Progenitor cell of endocrine pancreas (in vitro differentiated cells): ENCODE measurements at regions not wholly inside any gene's neighbourhood (a gene's known extent, or its start where the extent isn't known, plus 50 kb on each side); places are given as distances from the start of the nearest gene placed in this dataset.

Source experiments
- DNase-seq: peaks from one replicate; pipeline ENCODE4 v3.0.0; 2021; ENCODE audit warnings: low spot score; ENCODE audit not compliant: unreplicated experiment
- H3K27ac Mint-ChIP-seq: 2 replicates; pipeline ENCODE4 v1.8.0; 2021; ENCODE audit warnings: mild to moderate bottlenecking, moderate library complexity, mixed read lengths
- H3K27me3 Mint-ChIP-seq: 2 replicates; pipeline ENCODE4 v1.8.0; 2021; ENCODE audit warnings: mixed read lengths
- H3K36me3 Mint-ChIP-seq: 2 replicates; pipeline ENCODE4 v1.8.0; 2022; ENCODE audit warnings: mixed read lengths; ENCODE audit not compliant: insufficient read depth
- H3K4me1 Mint-ChIP-seq: 2 replicates; pipeline ENCODE4 v1.8.0; 2021; ENCODE audit warnings: low read depth, mixed read lengths
- H3K4me3 Mint-ChIP-seq: 2 replicates; pipeline ENCODE4 v1.8.0; 2021; ENCODE audit warnings: low read depth, mild to moderate bottlenecking, moderate library complexity, mixed read lengths
- H3K9me3 Mint-ChIP-seq: 2 replicates; pipeline ENCODE4 v1.8.0; 2021; ENCODE audit warnings: low read depth, mixed read lengths
- TF ChIP-seq, protein P1 (sequence below): fragments of 200-600 bp; sonication (generic); IDR thresholded peaks from one replicate; pipeline ENCODE4 v1.5.0; 2021; ENCODE audit warnings: antibody characterized with exemption, mild to moderate bottlenecking; ENCODE audit not compliant: unreplicated experiment

DNA sequence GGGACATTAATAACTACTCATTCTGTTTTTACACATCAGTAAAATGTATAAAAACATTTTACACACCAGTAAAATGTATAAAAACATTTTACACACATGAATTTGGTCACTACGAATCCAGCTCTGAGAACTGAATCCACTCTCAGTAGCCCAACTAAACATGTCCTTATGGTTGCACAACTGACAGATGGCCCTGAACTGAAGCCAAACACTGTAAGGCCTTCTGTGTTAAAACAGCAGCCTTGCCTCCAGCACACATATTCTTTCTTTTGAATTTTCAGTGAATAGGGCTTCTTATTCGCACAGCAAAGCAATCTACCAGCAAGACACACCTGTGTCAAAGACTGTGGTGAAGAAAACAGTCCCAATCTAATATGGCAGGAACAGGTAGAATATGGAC lies 169.9 kb upstream of the FMR1 start:
- DNase-seq, result no peak
- H3K27ac Mint-ChIP-seq, result no peak overlapping the region
- TF ChIP-seq, protein P1, sequence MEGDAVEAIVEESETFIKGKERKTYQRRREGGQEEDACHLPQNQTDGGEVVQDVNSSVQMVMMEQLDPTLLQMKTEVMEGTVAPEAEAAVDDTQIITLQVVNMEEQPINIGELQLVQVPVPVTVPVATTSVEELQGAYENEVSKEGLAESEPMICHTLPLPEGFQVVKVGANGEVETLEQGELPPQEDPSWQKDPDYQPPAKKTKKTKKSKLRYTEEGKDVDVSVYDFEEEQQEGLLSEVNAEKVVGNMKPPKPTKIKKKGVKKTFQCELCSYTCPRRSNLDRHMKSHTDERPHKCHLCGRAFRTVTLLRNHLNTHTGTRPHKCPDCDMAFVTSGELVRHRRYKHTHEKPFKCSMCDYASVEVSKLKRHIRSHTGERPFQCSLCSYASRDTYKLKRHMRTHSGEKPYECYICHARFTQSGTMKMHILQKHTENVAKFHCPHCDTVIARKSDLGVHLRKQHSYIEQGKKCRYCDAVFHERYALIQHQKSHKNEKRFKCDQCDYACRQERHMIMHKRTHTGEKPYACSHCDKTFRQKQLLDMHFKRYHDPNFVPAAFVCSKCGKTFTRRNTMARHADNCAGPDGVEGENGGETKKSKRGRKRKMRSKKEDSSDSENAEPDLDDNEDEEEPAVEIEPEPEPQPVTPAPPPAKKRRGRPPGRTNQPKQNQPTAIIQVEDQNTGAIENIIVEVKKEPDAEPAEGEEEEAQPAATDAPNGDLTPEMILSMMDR, result no peak
- H3K4me1 Mint-ChIP-seq, result no peaks in the 10 kb centered on the region
- H3K4me3 Mint-ChIP-seq, result no peak overlapping the region
- H3K36me3 Mint-ChIP-seq, result no peaks in the 10 kb centered on the region
- no peaks in the 10 kb centered on the region for H3K27me3 Mint-ChIP-seq
- H3K9me3 Mint-ChIP-seq, result peaks cover 34% of the 10 kb centered on the region

DNA sequence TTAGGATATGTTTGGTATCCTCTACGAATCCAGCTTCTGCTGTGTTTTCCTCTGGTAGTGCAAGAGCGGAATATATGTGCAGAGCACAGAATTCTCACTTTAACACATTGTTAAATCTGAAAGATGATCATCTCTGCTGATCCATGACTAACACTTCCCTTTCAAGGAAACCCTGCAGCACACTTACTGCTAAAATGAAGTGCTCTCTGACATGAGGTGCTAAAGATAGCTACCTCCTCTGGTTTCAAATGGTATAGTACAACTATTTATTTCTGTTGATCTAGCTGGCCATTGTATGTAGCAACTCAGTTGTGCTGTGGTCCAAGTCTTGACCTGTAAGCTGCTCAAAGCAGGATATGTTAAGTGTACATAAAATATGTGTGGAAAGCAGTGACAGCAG lies 162.4 kb upstream of the FMR1 start:
- TF ChIP-seq, protein P1, result no peak
- Mint-ChIP-seq H3K36me3 (no peaks in the 10 kb centered on the region), H3K27ac (no peak overlapping the region), H3K4me1 (no peaks in the 10 kb centered on the region), H3K4me3 (no peak overlapping the region), H3K27me3 (peaks cover 3% of the 10 kb centered on the region), H3K9me3 (peaks cover 27% of the 10 kb centered on the region)
- no peak for DNase-seq

DNA sequence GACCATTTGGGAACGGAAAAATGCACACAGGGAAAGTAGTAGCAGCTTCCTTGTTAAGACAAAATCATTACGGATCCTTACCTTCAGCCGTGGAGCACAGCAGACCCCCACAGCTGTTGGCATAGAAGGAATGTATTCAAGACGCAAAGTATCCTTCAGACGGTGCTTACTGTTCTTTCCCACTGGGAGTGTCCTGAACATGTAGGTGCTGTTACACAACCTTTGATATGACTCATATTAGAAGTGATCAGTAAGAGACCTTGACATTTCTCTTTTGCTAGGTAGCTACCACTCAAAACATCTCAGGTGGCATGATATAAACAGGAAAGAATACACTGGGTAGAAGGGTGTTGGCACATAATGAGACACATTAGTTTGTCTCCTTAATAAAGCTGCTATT lies 154.0 kb upstream of the FMR1 start:
- Mint-ChIP-seq H3K27ac (no peak overlapping the region), H3K4me3 (no peak overlapping the region), H3K27me3 (peaks cover 3% of the 10 kb centered on the region), H3K9me3 (peaks cover 27% of the 10 kb centered on the region), H3K4me1 (no peaks in the 10 kb centered on the region), H3K36me3 (no peaks in the 10 kb centered on the region)
- DNase-seq, result no peak
- TF ChIP-seq, protein P1, result no peak

DNA sequence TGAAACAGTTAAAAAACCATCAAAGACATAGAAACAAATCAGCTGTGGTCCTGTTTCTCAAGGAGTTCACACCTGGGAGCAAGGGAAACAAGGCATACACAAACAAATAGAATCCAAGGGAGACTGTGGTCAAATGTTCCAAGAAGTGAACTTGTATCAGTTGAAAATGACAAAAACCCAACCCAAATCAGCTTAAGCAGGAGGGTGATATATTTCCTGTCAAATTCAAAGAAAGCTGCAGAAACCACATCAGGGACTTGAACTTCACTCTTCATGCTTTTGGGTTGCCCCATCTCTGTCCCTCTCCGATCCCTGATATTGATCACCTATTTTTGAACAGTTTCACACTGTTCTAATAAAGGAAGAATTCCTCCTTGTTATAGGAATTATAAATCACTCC lies 148.6 kb upstream of the FMR1 start:
- H3K9me3 Mint-ChIP-seq, result peaks cover 13% of the 10 kb centered on the region
- DNase-seq, result no peak
- no peaks in the 10 kb centered on the region for H3K36me3 Mint-ChIP-seq
- TF ChIP-seq, protein P1, result no peak
- no peak overlapping the region for H3K4me3 Mint-ChIP-seq
- H3K27me3 Mint-ChIP-seq, result no peaks in the 10 kb centered on the region
- H3K27ac Mint-ChIP-seq, result no peak overlapping the region
- no peaks in the 10 kb centered on the region for H3K4me1 Mint-ChIP-seq

DNA sequence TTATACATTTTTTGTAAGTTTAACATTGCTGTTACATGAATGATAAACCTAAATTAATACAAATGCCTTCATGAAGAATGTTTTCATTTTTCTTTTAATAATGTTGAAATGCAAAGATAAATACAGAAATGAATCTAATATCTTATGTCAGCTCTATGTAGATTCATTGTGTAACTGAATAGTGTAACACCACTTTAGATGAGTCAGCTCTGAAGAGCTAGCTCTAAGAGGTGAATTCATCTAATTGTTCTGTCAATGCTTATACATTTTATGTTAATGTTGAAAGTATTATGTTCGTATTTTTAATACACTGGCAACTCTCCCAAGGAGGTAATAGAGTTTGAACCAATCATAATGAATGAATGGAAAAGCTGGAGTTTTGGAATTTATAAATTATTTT lies 146.9 kb upstream of the FMR1 start:
- H3K36me3 Mint-ChIP-seq, result no peaks in the 10 kb centered on the region
- no peaks in the 10 kb centered on the region for H3K27me3 Mint-ChIP-seq
- peaks cover 25% of the 10 kb centered on the region for H3K9me3 Mint-ChIP-seq
- H3K4me3 Mint-ChIP-seq, result no peak overlapping the region
- TF ChIP-seq, protein P1, result no peak
- H3K4me1 Mint-ChIP-seq, result no peaks in the 10 kb centered on the region
- no peak for DNase-seq
- no peak overlapping the region for H3K27ac Mint-ChIP-seq
